Cardiac fibroblast (primary cell): ENCODE measurements at regions not wholly inside any gene's neighbourhood (a gene's known extent, or its start where the extent isn't known, plus 50 kb on each side); places are given as distances from the start of the nearest gene placed in this dataset.

Experiments
- DNase-seq, 2 donors: peaks; one replicate each; pipeline versions ENCODE4 v3.0.0 to v3.0.0-alpha.2; 2010; ENCODE audit warnings: low read depth in 2 of 2
- H3K4me3 ChIP-seq, 2 donors: replicated peaks in 1 of 2; 1 replicate in 1 of 2; 2 replicates in 1 of 2; pipeline ENCODE4 v1.5.1; 2011; ENCODE audit warnings: low read depth in 2 of 2, low read length in 2 of 2, mild to moderate bottlenecking in 2 of 2, moderate library complexity in 1 of 2
- CTCF ChIP-seq: IDR thresholded peaks from one replicate; pipeline ENCODE4 v1.5.1; 2011; ENCODE audit warnings: low read depth, mild to moderate bottlenecking, low read length, inconsistent platforms

- DNase-seq = no peak
- H3K4me3 ChIP-seq = no peak overlapping the region
- TF ChIP-seq CTCF = no peak
These were observed 205.2 kb upstream of the RPL38 start for GRCh38 chr17:73998249-73998648.

GRCh38 chr17:73998653-73999645 is 204.5 kb upstream of the RPL38 start:
- DNase-seq = no peak
- TF ChIP-seq CTCF = peak; percentile 32

GRCh38 chr17:74001145-74001544 is 202.3 kb upstream of the RPL38 start:
- DNase-seq = no peak

More at GRCh38 chr17:73998653-73999645, 204.5 kb upstream of the RPL38 start:
- no peak overlapping the region for H3K4me3 ChIP-seq

GRCh38 chr17:74002241-74002640 is 201.2 kb upstream of the RPL38 start:
- H3K4me3 ChIP-seq = no peak overlapping the region
- no peak for TF ChIP-seq CTCF
- no peak for DNase-seq

More at GRCh38 chr17:74001145-74001544, 202.3 kb upstream of the RPL38 start:
- TF ChIP-seq CTCF = no peak
- no peak overlapping the region for H3K4me3 ChIP-seq

GRCh38 chr17:74004056-74004455 is 199.4 kb upstream of the RPL38 start:
- no peak for TF ChIP-seq CTCF
- H3K4me3 ChIP-seq = no peak overlapping the region

GRCh38 chr17:74005790-74006189 is 197.7 kb upstream of the RPL38 start:
- H3K4me3 ChIP-seq = no peak overlapping the region
- TF ChIP-seq CTCF = no peak
- DNase-seq = no peak

More at GRCh38 chr17:74004056-74004455, 199.4 kb upstream of the RPL38 start:
- no peak for DNase-seq
